ENCODE measurements at regions not wholly inside any gene's neighbourhood (a gene's known extent, or its start where the extent isn't known, plus 50 kb on each side); places are given as distances from the start of the nearest gene placed in this dataset.
"Not testable (repeated sequence)": the region's sequence is repeated elsewhere in the genome, so short reads cannot be mapped to it uniquely, and the experiment has no call there.

DNA sequence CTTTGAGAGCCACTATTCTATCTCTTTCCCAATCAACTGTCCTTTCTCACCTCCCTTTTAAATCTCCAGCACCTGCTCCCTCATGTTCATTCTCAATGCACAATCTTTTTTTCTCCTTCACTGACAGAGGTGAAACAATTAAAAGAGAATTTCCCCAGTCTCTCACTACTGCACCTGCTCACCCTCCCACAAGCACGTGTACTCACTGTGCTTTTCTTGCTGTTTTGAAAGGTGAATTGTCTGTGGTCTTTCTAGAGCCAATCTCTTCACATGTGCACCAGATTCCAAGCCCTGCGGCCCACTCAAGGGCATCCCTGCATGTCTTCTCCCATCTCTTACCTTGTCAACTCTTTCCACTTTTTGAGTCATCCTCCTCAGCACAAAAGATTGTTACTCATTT is 95.8 kb downstream of the SPDYE17 start:
- peaks cover 11% of the 10 kb centered on the region for H3K27me3 Mint-ChIP-seq
- H3K27ac Mint-ChIP-seq; H3K4me3 Mint-ChIP-seq; H3K9me3 Mint-ChIP-seq; DNase-seq; POLR2A ChIA-PET; H3K4me1 Mint-ChIP-seq; H3K36me3 Mint-ChIP-seq (ENCODE audit: low read depth); CTCF ChIA-PET: not testable (repeated sequence)

GRCh38 chr7:76934711-76935110 is 97.5 kb downstream of the SPDYE17 start:
- CTCF ChIA-PET; H3K36me3 Mint-ChIP-seq (ENCODE audit: low read depth); H3K4me1 Mint-ChIP-seq; H3K27ac Mint-ChIP-seq; POLR2A ChIA-PET; H3K9me3 Mint-ChIP-seq; H3K4me3 Mint-ChIP-seq; DNase-seq: not testable (repeated sequence)
- H3K27me3 Mint-ChIP-seq, result peaks cover 17% of the 10 kb centered on the region

DNA sequence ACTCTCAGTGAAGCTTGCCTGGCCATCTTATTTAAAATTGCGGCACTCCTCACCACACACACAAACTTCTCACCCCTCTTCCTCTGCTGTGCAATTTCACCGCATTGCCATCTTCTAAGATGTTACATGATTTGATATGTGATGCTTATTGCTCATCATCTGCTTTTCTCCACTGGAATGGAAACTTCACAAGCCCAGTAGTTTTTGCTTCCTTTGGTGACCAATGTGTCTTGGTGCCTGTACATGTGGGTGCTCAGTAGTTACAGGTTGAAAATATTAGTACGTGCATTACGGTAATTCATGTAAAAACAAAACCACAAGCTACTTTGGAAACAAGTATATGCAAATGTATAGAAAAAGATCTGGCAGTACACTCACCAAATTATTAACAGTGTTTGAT is 99.2 kb downstream of the SPDYE17 start:
- H3K27me3 Mint-ChIP-seq, result peaks cover 24% of the 10 kb centered on the region
- CTCF ChIA-PET; H3K4me3 Mint-ChIP-seq; H3K36me3 Mint-ChIP-seq (ENCODE audit: low read depth); DNase-seq; H3K9me3 Mint-ChIP-seq; H3K4me1 Mint-ChIP-seq; H3K27ac Mint-ChIP-seq; POLR2A ChIA-PET: not testable (repeated sequence)

DNA sequence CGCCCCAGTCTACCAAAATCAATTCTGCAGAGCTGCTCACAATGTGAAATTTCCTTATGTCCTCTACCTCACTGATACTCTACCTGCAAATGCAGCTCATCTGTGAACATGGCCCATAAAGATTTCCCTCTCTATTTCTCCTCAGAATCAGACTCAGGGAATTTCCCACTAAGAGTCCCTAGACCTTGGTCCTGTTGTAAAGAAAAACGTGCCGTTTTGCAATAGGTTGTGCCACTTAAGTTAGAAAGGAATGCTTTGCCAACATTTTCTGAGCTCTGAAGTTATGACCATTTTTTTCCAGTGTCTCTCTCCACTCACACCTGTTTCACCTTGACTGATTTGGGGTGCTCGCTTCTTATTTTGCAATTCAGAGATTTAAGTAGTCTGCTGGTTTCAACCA is 100.7 kb downstream of the SPDYE17 start:
- POLR2A ChIA-PET; H3K36me3 Mint-ChIP-seq (ENCODE audit: low read depth); H3K4me1 Mint-ChIP-seq; H3K4me3 Mint-ChIP-seq; DNase-seq; H3K27ac Mint-ChIP-seq; CTCF ChIA-PET; H3K9me3 Mint-ChIP-seq: not testable (repeated sequence)
- H3K27me3 Mint-ChIP-seq, result peaks cover 19% of the 10 kb centered on the region

DNA sequence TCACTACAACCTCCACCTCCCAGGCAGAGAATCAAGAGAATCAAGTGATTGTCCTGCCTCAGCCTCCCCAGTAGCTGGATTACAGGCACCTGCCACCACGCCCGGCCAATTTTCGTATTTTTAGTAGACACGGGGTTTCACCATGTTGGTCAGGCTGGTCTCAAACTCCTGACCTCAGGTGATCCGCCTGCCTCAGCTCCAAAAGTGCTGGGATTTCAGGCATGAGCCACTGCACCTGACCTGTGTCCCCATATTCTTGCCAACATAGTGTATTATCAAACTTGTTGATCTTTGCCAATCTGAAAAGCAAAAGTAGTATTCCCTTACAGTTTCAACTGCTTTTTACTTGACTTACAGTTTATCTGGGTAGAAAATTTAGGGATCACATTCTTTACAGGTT is 101.7 kb downstream of the SPDYE17 start:
- H3K27ac Mint-ChIP-seq; H3K4me1 Mint-ChIP-seq; CTCF ChIA-PET; DNase-seq; H3K9me3 Mint-ChIP-seq; POLR2A ChIA-PET; H3K36me3 Mint-ChIP-seq (ENCODE audit: low read depth); H3K4me3 Mint-ChIP-seq: not testable (repeated sequence)
- peaks cover 22% of the 10 kb centered on the region for H3K27me3 Mint-ChIP-seq

GRCh38 chr7:76928751-76929150 is 103.4 kb downstream of the SPDYE17 start:
- H3K36me3 Mint-ChIP-seq (ENCODE audit: low read depth); H3K9me3 Mint-ChIP-seq; H3K27ac Mint-ChIP-seq; POLR2A ChIA-PET; DNase-seq; H3K4me3 Mint-ChIP-seq; CTCF ChIA-PET; H3K4me1 Mint-ChIP-seq: not testable (repeated sequence)
- peaks cover 27% of the 10 kb centered on the region for H3K27me3 Mint-ChIP-seq

DNA sequence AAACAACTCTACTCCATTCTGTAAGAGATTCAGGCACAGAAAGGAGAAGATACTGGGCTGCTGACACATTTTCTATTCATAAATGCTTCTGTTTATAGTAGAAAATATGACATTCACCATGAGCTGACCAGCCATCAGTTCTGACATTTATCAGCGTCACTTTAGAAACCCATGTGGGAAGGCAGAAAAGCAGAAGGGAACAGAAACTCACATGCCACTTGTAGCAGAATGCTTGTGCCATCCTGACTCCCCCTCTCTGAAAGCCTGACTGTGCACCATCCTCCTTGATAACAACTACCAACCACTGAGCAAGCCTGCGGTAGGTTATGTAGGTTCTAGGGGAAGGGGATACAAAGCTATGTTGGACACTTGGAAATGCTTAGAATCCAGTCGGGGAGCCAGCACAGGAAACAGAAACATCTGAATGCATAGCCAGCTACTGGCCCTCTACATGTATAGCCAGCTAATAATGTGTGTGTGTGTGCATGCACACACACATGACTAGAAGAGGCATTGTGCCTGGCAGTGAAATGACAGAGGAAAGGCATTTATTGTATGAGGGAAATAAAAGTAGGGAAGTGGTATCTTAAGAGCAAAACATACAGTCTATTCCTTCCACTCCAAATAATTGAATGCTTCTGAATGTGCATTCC is 104.3 kb downstream of the SPDYE17 start:
- H3K27ac Mint-ChIP-seq; H3K4me3 Mint-ChIP-seq; H3K36me3 Mint-ChIP-seq (ENCODE audit: low read depth); H3K4me1 Mint-ChIP-seq; H3K9me3 Mint-ChIP-seq; CTCF ChIA-PET; DNase-seq: not testable (repeated sequence)
- POLR2A ChIA-PET, result interaction anchor here (0.6 kb wide), 1 partner anchor 1787 kb away, joined by 3 read pairs; no protein-coding TSS in a partner anchor
- peaks cover 26% of the 10 kb centered on the region for H3K27me3 Mint-ChIP-seq

DNA sequence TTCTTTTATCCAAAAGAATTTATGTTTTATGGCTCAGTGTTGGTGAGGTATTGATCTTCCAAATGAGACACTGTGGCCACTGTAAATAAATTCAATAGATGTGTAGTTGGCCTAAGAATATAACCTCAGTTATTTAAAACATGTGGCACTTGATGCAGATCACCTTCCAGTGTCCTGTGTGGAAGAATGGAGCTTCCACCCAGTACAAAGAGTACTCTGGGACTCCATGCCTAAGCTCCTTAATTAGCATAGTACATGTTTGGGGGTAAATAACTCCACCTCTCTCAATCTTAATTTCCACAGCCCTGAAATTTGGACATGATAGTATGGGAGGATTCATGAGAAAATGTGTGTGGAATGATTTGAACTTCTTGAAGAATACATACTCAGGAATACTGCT is 105.7 kb downstream of the SPDYE17 start:
- H3K36me3 Mint-ChIP-seq (ENCODE audit: low read depth); DNase-seq; H3K9me3 Mint-ChIP-seq; H3K4me1 Mint-ChIP-seq; CTCF ChIA-PET; POLR2A ChIA-PET; H3K27ac Mint-ChIP-seq; H3K4me3 Mint-ChIP-seq: not testable (repeated sequence)
- peaks cover 31% of the 10 kb centered on the region for H3K27me3 Mint-ChIP-seq

- not testable (repeated sequence) for H3K4me3 Mint-ChIP-seq
Measured at GRCh38 chr7:76924756-76925155, 107.4 kb downstream of the SPDYE17 start.

DNA sequence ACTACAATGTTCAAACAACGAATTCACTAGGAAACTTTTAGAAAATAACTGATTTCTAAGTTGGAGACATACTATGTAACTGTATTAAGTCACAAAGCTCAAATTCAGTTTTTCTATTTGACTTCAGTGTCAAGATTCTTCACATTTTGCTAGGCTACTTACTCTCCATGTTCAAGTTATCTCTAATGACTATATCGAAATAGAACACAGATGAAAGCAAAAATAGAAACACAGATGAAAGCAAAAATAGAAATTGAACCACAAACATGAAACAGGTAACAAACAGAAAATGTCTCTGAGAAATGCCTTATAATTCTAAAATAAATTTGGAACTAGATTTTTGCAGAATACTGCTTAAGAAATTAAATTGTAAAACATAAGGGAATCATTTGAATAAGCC is 113.5 kb downstream of the SPDYE17 start:
- H3K4me1 Mint-ChIP-seq; H3K27ac Mint-ChIP-seq; POLR2A ChIA-PET; H3K36me3 Mint-ChIP-seq (ENCODE audit: low read depth); H3K4me3 Mint-ChIP-seq; H3K9me3 Mint-ChIP-seq; CTCF ChIA-PET; DNase-seq: not testable (repeated sequence)
- H3K27me3 Mint-ChIP-seq, result peaks cover 15% of the 10 kb centered on the region

More at GRCh38 chr7:76924756-76925155, 107.4 kb downstream of the SPDYE17 start:
- H3K36me3 Mint-ChIP-seq (ENCODE audit: low read depth); H3K9me3 Mint-ChIP-seq; DNase-seq; H3K4me1 Mint-ChIP-seq; POLR2A ChIA-PET; H3K27ac Mint-ChIP-seq; CTCF ChIA-PET: not testable (repeated sequence)
- peaks cover 28% of the 10 kb centered on the region for H3K27me3 Mint-ChIP-seq

- H3K36me3 Mint-ChIP-seq (ENCODE audit: low read depth); DNase-seq; H3K27me3 Mint-ChIP-seq; H3K4me3 Mint-ChIP-seq; POLR2A ChIA-PET; H3K27ac Mint-ChIP-seq; H3K9me3 Mint-ChIP-seq; H3K4me1 Mint-ChIP-seq; CTCF ChIA-PET: not testable (repeated sequence)
Measured at GRCh38 chr7:76914361-76914760, 117.8 kb downstream of the SPDYE17 start.

DNA sequence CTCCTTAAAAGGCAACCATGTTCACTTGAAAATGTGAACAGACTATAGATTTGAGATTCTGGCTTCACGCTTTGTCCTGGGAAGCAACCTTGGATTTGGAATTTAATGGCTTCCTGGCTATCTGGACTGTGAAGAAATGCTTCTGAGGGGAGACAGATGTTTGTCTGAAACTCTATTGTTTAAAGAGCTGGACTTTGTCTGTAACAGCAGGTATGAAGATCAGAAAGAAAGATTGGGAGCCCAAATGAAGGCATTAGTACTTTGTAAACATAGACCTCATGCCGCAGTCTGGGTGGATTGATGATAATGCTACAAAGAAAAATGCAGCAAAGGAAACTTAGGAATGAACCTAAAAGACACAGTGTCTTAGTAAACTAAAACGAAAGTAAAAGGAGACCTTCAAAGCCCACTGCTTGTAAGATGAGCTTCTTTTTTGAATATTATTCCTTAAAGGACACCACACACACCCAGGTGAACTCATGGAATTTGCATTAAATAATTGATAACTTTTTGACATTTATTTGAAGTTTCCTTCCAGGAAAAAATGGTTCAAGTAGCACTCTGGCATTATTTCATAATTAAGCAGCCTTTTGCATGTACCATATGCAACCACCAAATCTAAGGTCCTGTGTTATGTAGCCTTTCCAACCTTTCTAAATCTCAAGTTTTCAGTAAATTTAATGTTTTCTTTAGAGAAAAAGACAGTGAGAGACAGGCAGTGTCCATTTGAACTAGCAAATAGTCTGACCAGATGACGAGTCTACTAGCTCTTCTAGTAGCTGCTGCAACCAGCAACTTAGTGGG is 119.9 kb downstream of the SPDYE17 start:
- POLR2A ChIA-PET; CTCF ChIA-PET; DNase-seq; H3K27ac Mint-ChIP-seq; H3K36me3 Mint-ChIP-seq (ENCODE audit: low read depth); H3K27me3 Mint-ChIP-seq; H3K9me3 Mint-ChIP-seq; H3K4me1 Mint-ChIP-seq: not testable (repeated sequence)
- peak overlapping the region; percentile 4 for H3K4me3 Mint-ChIP-seq

DNA sequence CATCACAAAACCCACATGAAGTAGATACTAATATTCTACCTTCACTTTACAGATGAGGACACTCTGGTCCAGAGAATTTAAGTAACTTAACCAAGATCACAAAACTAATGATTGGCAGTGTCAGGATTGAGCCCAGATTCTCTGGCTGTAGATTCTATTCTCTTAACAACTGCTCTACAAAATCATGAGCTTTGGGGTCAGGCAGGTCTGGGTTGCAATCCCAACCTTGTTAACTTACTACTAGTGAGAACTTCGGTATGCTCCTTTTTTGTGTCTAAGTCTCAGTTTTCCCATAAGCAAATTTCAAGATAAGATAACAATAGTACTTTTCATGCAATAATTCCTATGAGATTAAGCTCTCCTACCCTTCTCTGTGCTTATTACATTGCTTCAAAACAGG is 127.5 kb downstream of the SPDYE17 start:
- not testable (repeated sequence) for H3K36me3 Mint-ChIP-seq (ENCODE audit: low read depth); H3K27me3 Mint-ChIP-seq

More for the DNA sequence above, 127.5 kb downstream of the SPDYE17 start:
- CTCF ChIA-PET, POLR2A ChIA-PET, H3K9me3 Mint-ChIP-seq, H3K4me1 Mint-ChIP-seq, H3K4me3 Mint-ChIP-seq, H3K27ac Mint-ChIP-seq, DNase-seq: not testable (repeated sequence)

Measured in activated CD4-positive, alpha-beta memory T cell treated with anti-CD3 and anti-CD28 coated beads, Interleukin-2, amount 10 ng/mL, durations not matched to agents 7 days and 5 days (primary cell).